ENCODE measurements at regions not wholly inside any gene's neighbourhood (a gene's known extent, or its start where the extent isn't known, plus 50 kb on each side); places are given as distances from the start of the nearest gene placed in this dataset.
"Not testable (repeated sequence)": the region's sequence is repeated elsewhere in the genome, so short reads cannot be mapped to it uniquely, and the experiment has no call there.

DNA sequence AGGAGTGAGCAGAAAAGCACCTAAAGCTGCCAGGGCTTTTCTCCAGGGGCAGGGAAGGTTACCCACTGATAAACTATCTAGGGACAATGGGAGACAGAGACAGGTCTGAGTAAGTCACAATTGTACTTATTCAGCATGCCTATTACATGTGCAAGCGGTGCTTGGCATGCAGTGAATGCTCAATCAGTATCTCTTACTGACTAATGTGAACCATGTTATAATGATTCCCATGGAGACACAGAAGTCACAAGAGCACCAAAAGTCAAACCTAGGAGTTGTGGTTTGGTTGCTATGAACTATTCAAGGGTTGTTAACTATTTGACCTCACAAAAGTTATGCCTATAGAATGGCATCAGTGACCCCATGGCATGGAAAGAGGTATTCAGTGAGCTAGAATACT is 50.0 kb upstream of the RASGRP1 start:
- no peak for DNase-seq (ENCODE audit: low spot score)
- no peak for FAIRE-seq

DNA sequence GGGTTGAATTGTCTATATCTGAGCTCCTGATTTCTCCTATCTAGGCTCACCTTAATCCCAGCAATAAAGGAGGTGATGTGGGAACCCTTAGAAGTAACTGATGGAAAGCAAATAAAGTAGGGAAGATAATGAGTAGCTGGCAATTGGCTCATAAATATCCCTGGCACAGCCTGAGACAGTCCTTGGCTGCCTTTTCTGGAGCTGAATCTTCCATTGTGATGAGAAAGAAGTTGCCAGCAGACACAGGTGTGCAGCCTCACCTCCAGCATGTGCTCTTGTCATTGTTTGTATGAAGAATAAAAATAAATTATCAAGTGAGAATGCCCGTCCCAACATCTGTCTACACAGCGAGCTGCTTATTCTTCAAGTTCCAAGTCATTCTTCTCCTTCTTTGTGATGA is 53.2 kb upstream of the RASGRP1 start:
- no peak for FAIRE-seq

DNA sequence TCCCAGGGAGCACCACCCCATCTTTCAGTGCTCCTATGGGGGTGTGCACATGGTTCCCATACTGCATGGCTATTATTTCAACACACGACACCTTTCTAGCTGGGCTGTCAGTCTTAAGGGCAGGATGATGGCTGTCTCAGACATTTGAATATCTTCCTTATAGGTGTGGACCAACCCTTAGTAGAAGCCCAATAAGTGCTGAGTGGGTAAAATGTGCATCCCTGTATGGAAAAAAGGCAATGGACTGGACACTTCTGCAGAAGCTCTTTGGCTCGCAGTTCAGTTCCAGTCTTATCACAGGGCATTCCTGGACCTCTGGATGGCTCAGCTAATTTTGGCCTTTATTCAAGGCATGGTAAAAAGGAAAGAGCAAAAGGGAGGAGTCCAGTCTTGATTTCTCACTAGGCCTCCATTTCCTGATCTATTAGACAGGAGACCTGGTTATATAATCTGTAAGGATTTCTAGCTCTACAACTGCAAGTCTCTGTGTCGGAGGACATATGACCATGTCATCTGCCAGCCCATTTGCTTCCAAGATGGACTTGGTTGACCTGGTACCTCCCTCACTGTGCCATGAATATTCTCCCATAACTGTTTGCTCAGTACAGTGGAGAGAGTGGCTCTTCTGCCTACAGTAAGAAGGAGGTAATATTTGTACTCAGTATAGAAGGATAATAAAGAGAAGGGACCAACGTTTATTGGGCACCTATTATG is 53.8 kb upstream of the RASGRP1 start:
- FAIRE-seq (no peak), DNase-seq (ENCODE audit: low spot score) (no peak)

More for the DNA sequence above, 53.2 kb upstream of the RASGRP1 start:
- no peak for DNase-seq (ENCODE audit: low spot score)

DNA sequence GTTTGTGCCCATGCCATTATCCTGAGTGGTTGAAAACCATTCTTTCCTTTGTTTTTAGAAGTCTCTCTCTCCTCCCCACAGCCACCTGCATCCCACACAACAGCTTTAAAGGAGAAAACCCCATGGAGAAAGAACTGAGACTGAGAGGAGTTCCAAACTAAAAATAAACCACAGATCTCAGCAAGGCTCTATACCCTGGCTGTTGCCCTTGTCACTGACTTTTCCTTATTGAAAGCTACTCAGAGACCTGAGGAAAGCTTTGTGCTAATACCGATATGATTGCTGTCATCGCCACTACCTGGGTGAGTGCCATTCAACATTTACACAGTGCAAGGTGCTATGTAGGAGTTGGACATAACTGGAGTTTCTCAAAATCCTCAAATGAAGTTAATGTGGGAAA is 55.5 kb upstream of the RASGRP1 start:
- DNase-seq (ENCODE audit: low spot score) (no peak), FAIRE-seq (no peak)

DNA sequence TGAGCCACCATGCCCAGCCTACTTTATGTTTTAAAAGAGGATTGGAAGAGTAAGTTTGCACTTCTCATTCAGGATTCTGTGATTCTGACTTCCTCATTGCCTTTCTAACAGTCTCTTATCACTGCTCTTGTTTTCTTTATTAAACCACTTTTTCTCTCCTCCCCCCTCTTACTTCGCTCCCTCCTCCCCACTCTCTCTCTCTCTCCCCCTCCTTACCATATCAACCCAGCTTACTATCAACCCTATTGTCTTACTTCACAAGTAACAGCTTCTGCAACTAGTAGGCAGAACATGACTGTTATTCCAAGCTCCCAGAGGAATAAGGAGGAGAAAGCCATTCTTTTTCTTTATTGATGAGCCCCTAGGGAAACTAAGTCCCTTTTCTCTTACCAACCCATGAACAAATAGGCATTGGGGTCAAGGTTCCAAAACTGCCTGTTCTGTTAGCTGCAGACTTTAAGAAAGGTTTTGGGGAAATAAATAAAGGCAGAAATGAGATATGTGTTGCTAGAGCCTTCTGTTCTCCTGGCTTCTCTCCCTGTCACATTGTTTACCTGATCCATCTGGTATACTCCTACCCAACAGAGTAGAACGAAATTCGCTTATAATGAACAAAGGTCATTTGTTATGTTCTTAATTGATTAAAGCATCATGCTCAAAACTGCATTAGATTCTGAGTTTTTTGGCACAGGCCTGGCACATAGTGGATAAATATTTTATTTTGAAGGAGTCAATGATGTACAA is 56.4 kb upstream of the RASGRP1 start:
- FAIRE-seq (no peak), DNase-seq (ENCODE audit: low spot score) (no peak)

DNA sequence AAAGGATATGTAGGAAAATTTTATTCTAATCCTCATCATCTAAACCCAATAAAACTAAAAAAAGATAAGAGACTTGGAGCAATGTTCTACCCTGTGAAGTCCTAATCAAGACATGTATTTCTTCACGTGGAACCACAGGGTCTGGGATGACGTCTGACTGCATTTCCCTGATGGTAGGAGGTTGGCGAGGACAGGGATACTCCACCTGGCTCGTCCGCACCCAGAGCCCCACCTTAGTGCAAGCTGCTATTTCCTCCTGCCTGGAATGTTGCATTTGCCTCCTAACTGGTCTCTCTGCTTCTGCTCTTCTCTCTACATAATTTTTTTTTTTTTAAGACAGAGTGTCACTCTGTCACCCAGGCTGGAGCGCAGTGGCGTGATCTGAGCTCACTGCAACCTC is 57.7 kb upstream of the RASGRP1 start:
- FAIRE-seq = no peak

DNA sequence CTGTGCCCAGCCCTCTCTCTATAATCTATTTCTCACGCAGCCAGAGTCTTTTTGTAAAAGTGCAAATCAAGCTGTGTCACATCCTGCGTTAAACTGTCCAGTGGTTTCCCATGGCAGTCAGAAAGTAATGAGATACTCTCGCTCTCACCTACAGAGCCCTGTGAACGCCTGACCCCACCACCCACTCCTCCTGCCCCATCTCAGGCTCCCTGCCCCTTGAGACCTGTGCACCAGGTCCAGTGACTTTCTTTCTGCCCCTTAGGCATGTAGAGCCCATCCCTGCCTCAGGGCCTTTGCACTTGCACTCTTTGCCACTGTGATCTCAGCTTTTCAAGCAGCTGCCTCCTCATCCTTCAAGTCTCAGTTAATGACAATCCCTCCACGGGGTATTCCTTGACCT is 58.3 kb upstream of the RASGRP1 start:
- FAIRE-seq = no peak
- DNase-seq (ENCODE audit: low spot score) = no peak

More for the DNA sequence above, 57.7 kb upstream of the RASGRP1 start:
- DNase-seq (ENCODE audit: low spot score) = no peak

DNA sequence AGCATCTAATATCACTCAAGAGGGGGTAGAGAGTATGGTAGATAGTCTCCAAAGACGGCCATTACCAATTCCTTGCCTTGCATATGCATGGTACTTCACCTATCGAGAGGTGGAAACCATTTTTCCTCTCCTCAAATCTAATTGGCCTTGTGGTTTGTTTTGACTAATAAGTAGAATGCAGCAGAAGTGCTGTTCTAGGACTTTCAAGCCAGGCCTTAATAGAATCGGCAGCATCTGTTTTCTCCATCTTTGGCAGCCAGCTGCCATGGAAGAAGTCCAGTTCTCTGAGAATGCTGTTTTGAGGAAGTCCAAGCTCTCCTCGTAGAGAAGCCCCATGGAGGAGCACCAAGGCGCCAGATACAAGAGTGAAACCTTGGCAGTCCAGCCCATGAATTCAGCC is 59.1 kb upstream of the RASGRP1 start:
- FAIRE-seq = no peak

DNA sequence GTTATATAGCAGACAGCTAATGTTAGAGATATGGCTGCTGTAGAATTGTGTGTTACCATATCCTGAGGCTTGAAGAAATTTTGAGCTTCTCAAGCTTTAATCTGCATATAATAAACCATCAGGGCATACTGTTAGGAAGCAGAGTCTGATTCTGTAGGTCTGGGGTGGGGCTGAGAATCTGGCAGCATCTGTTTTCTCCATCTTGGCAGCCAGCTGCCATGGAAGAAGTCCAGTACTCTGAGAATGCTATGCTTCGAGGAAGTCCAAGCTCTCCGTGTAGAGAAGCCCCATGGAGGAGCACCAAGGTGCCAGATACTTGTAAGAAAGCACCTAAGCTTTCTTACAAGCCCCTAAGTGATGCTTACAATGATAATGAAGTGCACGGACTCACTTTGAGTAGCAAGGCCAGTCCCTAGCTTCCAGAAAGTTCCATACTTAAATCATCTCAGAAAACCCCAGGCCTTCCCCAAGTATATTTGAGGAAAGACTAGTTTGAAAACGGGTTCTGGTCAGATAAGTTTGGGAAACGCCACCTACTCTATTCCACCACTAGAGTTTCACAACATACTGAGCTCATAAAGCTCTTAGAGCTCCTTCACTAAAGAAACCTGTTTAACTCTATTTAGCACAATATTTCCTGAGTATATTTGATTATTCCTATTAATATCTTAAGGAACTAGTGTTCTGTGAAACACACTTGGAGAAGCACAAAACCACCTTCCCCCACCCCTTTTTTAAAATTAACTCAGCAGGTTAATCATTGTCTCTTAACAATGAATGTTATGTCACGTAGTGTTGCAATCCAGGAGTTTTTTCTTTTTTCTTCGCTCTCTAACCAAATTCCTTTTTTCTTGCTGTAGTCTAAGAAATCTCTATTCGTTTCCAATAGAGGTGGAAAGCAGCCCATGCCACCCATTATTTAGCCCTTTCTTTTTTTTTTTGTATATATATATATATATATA is 59.9 kb upstream of the RASGRP1 start:
- DNase-seq (ENCODE audit: low spot score) = no peak
- no peak for FAIRE-seq

More for the DNA sequence above, 59.1 kb upstream of the RASGRP1 start:
- no peak for DNase-seq (ENCODE audit: low spot score)

DNA sequence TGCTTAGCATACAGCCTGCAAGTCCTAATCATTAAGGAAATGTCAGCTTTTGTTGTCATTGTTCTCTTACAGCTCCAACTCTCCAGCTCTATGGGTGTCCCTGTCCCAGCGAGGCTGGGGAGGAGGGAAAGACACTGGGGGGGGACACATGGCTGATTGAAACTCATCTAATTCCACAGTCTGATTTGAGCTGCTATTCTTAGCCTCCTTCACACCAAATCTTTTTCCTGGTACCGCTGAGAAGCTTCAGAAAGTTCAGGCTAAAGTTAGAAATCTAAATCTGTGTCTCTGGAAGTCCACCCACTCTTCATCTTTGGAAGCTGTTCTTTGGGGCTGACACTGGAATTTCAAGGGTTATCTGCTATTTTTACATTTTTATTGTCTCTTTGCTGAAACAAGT is 61.3 kb upstream of the RASGRP1 start:
- no peak for DNase-seq (ENCODE audit: low spot score)
- FAIRE-seq = no peak

DNA sequence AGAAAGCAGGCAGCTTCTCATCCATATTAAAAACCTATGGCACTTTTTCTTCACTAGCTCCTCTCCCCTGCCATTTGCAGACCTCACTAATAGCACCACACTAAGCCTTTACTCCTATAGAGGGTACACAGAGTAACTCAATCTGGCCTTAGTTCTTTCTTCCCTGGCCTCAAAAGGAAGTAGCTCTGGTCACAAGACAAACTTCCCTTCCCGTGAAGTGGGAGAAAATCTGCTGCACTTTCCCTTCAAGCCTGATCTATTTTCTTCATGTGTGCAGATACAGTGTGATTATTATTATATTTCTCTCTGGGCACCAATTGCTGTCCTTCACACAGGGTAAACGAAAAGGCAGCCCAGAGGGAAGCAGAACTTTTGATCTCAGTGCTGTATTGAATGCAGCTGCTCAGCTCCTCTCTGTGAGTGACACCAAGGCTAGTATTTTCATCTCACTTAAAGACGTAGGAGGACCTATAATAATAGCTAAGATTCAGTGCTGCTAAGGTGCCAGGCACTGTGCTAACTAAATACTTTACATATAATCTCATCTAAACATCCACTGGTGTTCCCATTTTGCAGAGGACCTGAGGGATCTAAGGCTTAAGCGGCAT is 61.9 kb upstream of the RASGRP1 start:
- DNase-seq (ENCODE audit: low spot score) (no peak), FAIRE-seq (no peak)

DNA sequence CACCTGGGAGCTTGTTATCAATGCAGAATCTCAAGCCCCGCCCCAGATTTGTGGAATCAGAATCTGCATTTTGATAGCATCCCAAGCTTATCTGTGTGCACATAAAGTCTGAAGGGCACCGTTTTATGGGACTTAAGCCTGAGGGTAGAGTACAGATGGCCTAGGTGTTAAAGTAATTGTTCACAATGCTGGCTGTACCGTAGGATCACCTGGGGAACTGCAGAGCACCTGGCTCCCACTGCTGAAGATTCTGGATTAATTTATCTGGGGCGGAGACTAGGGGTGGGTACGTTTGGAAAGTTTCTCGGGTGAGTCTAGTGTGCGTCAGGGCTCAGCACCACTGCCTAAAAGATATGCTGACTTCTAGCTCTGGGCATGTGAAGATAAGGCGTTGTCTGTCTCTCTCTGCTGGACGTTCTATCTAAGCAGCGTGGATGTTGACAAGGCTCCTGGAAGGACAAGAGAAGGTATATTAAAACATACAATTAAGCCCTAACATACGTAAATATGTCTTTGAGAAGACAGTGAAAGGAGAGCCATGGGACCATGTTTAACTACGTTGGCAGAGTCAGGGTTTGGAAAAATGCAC is 63.2 kb upstream of the RASGRP1 start:
- no peak for FAIRE-seq
- DNase-seq (ENCODE audit: low spot score) = no peak

DNA sequence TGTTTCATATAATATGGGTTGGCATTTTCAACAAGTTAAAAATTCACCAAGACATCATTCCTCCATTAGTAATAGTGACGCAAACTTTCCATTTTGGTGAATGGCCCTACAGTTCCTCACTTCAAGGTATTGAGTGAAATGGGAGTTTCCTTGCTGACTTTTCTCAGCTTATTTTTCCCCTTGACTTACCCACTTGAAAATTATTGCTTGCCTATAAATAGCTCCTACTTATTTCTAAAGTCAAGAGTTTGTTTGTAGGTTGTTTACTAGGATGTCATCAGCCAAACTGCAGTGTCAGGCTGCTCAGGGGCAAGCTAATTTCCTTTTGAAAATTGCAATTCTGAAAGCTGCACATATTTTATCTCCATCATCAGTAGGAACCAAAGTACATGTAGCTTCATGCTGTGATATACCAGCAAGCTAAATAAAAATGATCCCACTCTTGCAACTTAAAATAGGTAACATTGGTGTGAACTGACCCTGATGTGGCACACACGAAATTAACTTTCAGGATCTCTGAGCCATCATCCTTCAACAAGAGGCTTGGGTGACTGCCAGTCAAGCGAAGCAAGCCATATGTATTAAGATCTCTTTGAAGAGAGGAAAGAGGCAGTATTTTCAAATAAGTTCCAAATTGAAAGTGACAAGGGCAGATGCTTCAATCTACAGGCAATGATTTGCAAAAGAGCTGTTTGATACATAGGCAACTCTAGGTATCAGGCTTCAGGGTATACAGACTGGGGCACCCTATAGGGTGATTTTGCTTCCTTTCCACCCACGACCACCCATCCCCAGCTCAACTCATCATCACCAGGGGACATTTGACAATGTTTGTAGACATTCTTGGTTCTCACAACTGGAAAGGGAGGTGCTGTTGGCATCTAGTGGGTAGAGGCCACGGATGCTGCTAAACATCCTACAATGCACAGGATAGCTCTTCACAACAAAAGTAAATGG is 66.8 kb upstream of the RASGRP1 start:
- DNase-seq (ENCODE audit: low spot score) = no peak
- no peak for FAIRE-seq

DNA sequence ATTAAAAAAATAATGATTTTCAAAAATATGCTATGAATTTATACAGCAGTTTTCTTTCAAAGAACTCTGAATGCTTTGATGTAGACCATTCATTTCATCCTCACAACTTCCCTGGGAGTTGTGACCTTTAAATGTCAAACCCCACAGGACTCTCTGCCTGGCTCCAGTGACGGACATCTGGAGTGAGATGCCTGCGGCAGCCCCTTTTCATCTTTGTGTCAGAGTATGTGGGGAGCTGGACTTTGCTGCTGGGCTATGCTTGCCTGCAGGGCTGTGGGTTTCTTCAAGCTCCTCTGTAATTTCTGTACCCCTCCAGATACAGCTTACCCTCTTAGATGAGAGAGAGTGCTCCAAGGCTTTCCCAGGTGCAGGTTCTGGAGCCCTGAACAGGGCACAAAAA is 70.6 kb upstream of the RASGRP1 start:
- FAIRE-seq (no peak), DNase-seq (ENCODE audit: low spot score) (no peak)

DNA sequence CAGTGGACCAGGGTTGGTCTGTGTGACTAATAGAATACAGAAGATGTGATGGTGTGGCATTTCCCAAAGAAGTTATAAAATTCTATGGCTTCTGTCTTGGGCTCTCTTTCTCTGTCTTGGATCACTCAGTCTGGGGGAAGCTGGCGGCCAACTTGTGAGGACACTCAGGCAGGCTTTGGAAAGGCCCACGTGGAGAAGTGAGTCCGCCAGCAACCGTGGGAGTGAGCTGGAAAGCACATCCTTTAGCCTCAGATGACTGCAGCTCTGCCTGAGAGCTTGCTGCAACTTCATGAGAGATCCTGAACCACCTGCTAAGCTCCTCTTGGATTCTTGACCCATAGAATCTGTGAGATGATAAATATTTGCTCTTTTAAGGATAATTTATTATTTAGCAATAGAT is 72.0 kb upstream of the RASGRP1 start:
- FAIRE-seq (no peak), DNase-seq (ENCODE audit: low spot score) (no peak)

DNA sequence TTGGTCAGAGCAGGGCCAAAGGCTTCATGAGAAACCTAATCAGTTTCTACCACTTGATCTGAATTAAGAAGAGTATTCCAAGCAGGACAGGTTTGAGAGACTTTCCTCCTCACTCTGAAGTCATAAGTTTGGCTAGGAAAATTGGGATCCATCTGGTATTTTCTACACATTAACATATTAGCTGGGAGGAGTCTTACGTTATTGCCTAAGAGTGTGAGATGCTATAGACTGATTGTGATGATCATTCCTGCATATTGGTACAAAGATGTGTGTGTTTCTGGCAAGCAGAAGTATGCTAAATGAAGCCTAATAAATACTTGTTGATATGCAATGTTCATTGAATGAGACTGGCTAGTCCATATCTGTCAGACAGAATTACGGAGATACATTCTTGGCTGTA is 73.5 kb upstream of the RASGRP1 start:
- DNase-seq (ENCODE audit: low spot score) (no peak), FAIRE-seq (no peak)

DNA sequence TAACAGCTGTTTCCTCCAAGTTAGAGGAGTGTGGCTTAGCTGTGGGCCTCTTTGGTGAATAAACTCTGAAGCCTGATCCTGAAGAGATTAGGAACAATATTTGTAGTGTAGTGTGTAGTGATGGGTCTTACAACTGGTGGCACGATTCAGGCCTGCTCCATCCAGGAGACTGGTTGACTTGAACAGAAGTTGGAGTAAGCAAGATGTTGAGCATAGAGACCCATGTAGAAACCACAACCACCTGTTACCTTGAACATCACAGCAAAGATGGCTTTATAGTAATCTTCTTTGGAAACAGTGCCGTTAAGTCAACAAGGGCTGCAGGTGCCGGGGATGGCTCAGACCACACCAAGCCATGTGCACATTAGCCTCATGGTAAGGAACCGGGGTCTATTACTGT is 74.2 kb upstream of the RASGRP1 start:
- FAIRE-seq (no peak), DNase-seq (ENCODE audit: low spot score) (no peak)

DNA sequence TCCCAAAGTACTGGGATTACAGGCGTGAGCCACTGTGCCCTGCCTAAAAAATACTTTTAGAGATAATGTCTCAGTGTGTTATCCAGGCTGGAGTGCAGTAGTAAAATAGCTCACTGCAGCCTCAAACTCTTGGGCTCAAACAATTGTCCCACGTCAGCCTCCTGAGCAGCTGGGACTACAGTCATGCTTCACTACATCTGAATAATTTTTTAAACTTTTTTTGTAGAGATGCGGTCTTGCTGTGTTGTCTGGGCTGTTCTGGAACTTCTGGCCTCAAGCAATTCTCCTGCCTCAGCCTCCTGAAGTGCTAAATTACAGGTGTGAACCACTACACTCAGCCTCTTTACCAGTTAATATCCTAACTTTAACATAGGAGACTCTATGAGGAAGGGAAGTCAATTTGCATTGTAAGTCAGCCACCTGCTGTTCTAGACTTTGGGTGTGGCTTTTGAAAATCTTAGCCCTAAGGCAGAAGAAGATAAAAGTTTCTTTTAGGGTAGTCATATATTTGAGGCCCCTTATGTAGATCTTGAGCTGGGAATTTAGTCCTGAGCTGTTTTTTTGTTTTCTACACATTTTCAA is 78.2 kb upstream of the RASGRP1 start:
- DNase-seq (ENCODE audit: low spot score) = no peak
- FAIRE-seq = no peak

DNA sequence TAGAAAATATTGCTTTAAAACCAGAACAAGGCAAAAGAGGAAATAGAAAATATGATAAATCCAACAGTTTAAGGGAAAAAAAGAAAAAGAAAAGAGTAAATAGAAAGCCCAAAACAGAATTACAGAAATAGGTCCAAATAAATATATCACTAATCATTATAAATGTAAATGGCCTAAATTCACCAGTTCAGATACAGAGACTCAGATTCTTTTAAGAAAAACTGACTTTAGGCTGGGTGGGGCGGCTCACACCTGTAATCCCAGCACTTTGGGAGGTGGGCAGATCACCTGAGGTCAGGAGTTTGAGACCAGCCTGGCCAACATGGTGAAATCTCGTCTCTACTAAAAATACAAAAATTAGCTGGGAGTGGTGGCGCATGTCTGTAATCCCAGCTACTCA is 79.7 kb upstream of the RASGRP1 start:
- not testable (repeated sequence) for DNase-seq (ENCODE audit: low spot score); FAIRE-seq

DNA sequence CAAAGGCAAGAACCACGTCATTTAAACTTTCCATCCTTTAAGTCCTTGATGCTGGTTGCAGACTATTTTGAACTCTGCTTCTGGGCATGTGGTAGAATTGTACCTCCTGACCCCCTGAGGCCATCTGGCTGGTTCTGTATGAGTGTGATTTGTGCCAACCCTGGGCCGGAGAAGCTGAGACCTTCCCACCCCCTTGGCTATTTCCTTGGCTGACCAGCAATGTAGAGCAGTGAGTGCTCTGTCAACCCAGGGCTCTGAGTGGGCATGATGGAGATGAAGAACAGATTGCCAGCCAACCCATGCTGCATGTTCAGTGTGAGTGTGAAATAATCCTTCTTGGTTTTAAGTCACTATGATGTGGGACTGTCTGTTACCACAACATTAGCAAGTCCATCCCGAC is 82.1 kb upstream of the RASGRP1 start:
- no peak for DNase-seq (ENCODE audit: low spot score)
- no peak for FAIRE-seq
